ENCODE measurements at regions not wholly inside any gene's neighbourhood (a gene's known extent, or its start where the extent isn't known, plus 50 kb on each side); places are given as distances from the start of the nearest gene placed in this dataset.

GRCh38 chr6:18674346-18674745, 287.2 kb downstream of the RNF144B start:
- no peak for FAIRE-seq

GRCh38 chr6:18675881-18676280, 288.7 kb downstream of the RNF144B start:
- no peak for FAIRE-seq

DNA sequence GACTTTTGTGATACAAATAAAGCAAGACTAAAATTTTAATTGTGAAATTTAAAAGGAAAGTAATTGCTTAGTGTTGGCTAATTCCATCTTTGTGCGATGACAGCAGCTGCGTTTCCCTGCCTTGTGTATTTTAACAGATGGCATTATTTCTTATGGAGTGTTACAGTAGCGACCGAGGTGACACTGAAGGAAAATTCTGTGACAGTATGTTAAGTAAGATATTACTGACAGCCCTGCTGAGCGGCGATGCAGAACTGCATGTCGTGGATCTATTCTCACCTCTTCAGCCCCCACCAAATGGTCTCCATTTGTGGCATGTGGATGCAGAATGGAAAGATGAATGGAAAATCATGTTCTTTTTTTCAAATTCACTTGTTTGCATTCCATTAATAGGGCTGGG, 289.4 kb downstream of the RNF144B start:
- no peak for FAIRE-seq

GRCh38 chr6:18680842-18681241, 293.7 kb downstream of the RNF144B start:
- no peak for FAIRE-seq

- no peak for FAIRE-seq
Measured at GRCh38 chr6:18681832-18682503, 294.8 kb downstream of the RNF144B start.

DNA sequence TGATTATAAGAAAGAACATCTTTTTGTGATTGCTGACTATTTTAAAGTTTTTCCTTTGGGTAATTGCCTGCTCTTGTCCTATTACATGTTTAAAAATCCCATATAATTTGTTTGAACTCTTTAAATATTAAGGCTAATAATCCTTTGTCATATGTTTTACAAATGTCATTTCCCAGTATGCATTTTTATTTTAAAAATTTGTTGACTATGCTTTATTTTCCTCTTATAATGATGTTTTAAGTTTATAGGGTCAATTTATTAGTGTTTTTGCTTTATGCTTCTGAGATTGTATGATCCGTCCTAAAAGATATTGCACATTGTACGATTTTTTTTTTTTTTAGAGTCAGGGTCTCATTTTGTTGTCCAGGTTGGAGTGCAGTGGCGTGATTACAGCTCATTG, 297.2 kb downstream of the RNF144B start:
- no peak for FAIRE-seq

DNA sequence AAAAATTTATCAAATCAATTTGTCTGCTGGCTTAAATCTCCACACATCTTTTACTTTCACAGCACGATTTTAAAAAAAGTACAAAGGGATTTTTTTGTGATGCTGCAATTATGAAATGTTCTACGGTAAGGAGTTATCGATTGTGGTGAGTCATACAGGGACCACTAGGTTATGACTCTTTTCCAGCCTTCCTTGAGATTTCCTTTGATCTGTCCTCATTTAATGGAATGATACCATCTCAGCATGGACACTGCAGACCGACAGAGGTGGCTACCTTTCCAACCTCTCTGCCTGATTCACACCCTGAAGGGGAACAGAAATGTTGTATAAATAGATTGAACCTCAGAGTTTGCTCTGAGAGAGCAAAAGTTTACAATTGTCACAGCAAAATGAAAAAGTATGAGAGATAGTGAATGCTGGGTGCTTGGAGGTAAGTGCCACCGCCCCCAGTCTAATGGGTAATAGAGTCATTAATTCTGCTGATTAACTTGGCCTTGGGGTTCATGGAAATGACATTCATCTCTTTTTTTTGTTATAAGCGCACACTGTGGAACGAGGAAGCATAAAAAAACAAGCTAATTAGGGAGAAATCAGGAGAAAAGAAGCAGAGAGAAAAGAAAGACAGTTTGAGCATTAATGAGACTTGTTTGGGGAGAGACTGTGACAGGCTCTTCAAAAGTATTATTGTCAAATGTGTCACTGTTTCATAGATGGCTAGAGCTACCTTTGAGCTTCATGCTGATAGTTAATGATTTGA, 306.0 kb downstream of the RNF144B start:
- FAIRE-seq, result no peak

DNA sequence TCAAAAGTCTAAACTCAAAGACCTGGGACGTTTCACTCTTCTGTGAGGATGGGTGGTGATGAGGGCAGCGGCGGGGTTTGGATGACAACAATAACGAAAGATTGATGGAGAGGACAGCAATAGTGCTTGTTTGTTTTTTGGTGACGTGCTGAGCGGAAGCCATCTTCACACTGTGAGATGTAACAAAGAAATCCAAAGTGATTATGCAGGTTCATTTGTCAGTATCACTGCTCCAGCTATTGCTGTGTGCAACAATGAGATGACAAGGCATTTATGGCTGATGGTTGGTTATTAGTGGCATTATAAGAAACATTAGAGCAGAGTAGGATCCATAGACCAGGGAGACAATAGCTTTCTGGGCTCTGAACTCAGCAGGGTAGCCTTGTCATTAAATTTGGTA, 306.7 kb downstream of the RNF144B start:
- FAIRE-seq, result no peak

GRCh38 chr6:18703546-18703945, 316.4 kb downstream of the RNF144B start:
- no peak for FAIRE-seq

- no peak for FAIRE-seq
Measured at GRCh38 chr6:18707714-18708439, 320.7 kb downstream of the RNF144B start.

DNA sequence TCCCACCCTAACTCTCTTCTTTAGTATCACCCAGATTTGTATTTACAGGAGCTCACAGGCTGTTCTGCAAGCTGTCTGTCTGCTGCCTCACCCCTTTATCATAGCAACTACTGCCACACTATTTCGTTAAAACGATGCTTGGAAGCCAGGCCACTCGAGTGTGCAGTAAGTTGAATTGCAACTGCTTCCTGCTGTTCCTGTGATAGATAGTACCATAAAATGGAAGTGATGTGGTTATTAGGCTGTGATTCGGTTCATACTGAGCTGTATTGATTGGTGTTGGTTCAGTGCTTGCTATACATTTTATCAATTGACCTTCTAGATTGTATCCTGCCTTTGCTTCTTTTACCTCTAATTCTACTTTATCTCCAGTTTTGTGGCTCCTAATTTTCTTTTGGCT, 325.4 kb downstream of the RNF144B start:
- FAIRE-seq, result no peak

DNA sequence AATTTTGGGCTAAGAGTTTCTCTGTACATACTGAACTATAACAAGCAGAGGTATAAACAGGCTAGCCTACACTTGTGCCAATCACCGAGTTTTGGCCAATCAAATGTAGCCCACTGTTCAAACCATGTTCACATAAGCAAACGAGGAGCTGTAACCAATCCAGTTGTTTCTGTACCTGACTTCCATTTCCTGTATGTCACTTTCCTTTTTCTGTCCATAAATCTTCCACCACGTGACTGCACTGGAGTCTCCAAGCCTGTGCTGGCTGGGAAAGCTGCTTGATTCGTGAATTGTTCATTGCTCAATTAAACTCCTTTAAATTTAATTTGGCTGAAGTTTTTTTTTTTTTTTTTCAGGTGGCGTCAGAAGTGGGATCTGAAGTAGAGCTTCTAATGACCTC, 332.9 kb downstream of the RNF144B start:
- no peak for FAIRE-seq

- FAIRE-seq, result no peak
Measured at GRCh38 chr6:18724056-18724455, 336.9 kb downstream of the RNF144B start.

DNA sequence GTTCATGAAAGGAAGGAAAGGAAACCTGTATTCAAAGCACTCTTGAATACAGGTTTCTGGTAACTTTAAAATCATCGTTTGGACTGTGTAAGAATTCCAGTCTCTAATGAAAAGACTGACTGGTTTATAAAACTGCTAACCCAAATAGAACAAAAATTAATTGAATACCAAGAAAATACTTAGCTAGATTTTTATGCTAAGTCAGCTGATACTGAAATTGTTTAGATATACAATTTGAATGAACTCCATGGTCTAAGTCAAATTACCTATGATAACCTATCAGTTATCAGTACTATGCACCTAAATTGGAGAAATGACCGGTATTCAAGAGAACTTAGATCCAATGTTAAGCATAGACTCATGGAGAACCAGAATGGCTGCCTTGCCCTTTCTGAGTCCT, 338.3 kb downstream of the RNF144B start:
- FAIRE-seq, result no peak

GRCh38 chr6:18733921-18734550, 346.9 kb downstream of the RNF144B start:
- FAIRE-seq, result no peak

DNA sequence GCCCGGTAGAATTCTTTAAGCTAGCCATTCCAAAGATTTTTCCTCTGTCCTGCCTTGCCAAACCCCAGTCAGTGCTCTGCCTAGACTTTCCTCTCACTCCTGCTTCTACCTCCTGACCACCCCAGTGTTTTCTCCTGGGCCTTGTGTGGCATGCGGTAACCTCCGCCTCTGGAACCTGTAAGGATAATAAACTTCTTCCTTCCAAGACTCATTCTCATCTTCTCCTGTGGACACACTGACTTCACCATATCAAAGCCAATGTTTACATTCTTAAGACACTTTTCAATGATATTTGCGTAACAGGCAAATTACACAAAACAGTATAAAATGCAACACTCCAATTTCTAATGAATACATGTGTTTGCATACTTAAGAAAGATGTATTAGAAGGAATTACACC, 354.6 kb downstream of the RNF144B start:
- FAIRE-seq, result no peak

GRCh38 chr6:18742406-18742805, 355.3 kb downstream of the RNF144B start:
- no peak for FAIRE-seq

DNA sequence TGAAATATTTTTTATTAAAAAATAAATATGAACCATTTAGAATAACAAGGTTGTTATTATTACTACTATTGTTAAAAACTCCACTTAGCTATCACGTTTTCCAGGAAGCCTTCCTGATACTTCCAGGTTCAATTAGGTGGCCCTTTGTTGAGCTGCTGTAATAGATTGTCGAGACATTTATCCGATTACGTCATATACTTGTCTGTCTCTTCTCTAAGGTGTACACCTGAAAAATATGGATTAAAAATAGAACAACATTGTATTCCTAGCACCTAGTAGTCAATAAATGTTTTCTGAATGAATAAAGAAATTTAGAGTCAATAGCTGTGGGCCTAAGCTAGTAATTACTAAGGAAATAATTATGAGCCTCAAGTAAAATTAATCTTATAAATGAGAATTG, 359.6 kb downstream of the RNF144B start:
- FAIRE-seq, result no peak

DNA sequence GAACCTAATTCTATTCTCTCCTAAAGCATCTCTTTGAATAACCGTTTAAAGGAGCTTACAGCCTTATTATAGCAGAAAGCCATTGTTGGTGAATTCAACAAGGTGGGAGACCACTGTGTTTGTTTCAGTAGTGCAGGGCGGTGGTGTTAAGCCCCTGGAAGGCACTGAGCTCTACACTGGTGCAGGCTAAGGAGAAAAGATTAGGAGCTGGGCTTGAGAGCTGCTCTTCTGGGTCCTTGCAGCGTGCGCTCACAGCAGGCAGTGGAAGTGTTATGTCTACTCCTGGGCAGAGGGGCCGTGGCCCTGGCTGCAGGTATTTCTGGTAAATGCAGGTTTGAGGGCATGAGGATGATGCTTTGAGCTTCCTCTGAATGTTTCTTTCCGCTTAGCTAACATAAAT, 361.2 kb downstream of the RNF144B start:
- FAIRE-seq, result no peak

GRCh38 chr6:18752278-18753068, 365.3 kb downstream of the RNF144B start:
- no peak for FAIRE-seq

DNA sequence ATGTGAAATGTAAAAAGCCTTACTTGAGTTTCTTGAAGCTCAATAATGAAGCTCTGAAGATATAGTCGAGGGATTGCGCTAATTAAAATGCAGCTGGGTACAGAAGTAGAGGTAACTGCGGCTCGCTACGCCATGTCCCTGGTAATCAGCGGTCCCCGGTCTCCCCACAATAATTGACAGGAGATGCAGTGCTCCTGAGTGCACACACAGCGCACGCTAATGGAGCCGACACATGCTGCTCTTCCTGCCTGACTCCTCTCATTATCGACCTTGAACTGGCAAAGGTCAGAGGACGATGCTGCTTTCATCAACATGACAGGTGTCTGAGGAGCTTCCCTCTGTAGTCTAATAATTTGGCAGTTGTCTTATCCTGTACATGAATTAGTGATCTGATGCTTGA, 365.9 kb downstream of the RNF144B start:
- FAIRE-seq, result no peak

DNA sequence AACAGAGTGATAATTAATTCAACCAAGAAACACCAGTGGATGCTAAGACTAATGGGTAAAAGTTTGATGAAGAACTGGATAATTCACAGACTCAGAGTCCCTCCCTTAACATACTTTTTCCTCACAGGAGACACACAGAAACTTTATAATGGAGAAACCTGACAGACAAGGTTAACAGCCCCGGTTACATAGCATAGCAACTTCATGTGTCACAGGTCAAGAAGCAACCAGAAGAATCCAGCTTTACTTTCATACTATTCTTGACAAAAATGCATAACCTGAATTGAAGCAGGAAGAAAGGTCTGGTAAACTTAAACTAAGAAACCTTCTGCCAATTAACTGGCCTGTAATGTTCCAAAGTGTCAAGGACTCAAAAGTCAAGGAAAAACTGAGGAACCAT, 375.9 kb downstream of the RNF144B start:
- FAIRE-seq, result no peak

DNA sequence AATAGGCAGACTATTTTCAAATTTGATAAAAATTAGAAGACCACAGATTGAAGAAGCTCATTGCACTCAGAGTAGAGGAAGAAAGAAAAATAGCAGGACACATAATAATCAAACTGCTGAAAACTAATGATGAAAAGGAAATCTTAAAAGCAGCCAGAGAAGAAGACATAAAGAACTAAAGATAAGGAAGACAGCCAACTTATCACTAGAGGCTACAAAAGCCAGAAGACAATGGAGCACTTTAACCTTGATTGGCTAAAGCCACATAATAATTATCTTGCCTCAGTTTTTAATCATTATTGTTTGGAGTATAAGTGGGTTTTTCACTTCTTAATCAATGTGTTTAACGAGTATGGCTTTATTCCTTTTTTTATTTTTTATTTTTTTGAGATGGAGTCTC, 397.6 kb downstream of the RNF144B start:
- FAIRE-seq, result no peak
